Tibial nerve (tissue), 4 donors: ENCODE measurements at regions not wholly inside any gene's neighbourhood (a gene's known extent, or its start where the extent isn't known, plus 50 kb on each side); places are given as distances from the start of the nearest gene placed in this dataset.

Experiments
- DNase-seq, 2 donors: peaks; one replicate each; pipeline ENCODE4 v3.0.0-alpha.2; 2019; ENCODE audit warnings: low spot score in 2 of 2
- H3K27ac ChIP-seq, 4 donors: fragments of 200-600 bp; sonication (generic) in 3 of 4; one replicate each; pipeline ENCODE4 v1.5.1; 2017 to 2019; ENCODE audit warnings: mild to moderate bottlenecking in 1 of 4
- H3K27me3 ChIP-seq, 2 donors: fragments of 200-600 bp; sonication (generic) in 1 of 2; one replicate each; pipeline versions ENCODE4 v1.5.1 to v1.6.0; 2017 to 2019
- H3K36me3 ChIP-seq, 3 donors: fragments of 200-600 bp; sonication (generic); one replicate each; pipeline ENCODE4 v1.5.1; 2018 to 2019
- H3K4me1 ChIP-seq, 4 donors: fragments of 200-600 bp; sonication (generic) in 3 of 4; one replicate each; pipeline ENCODE4 v1.5.1; 2017 to 2019
- H3K4me3 ChIP-seq, 4 donors: fragments of 200-600 bp; sonication (generic) in 3 of 4; one replicate each; pipeline ENCODE4 v1.5.1; 2017 to 2019; ENCODE audit warnings: mild to moderate bottlenecking in 1 of 4, moderate library complexity in 1 of 4
- H3K9me3 ChIP-seq, 4 donors: fragments of 200-600 bp; sonication (generic) in 3 of 4; one replicate each; pipeline ENCODE4 v1.5.1; 2017 to 2019
- CTCF ChIP-seq, 5 experiments: fragments of 200-600 bp in 3 of 5; fragments of 450-650 bp in 2 of 5; sonication (generic) in 3 of 5; IDR thresholded peaks; one replicate each; pipeline ENCODE4 v1.5.1; 2016 to 2019; ENCODE audit warnings: antibody characterized with exemption in 5 of 5, mild to moderate bottlenecking in 3 of 5, moderate library complexity in 2 of 5
- EP300 ChIP-seq, 2 donors: sonication (generic); formaldehyde crosslinking; IDR thresholded peaks; one replicate each; pipeline ENCODE4 v1.6.1; 2017; ENCODE audit warnings: antibody characterized with exemption in 2 of 2, mild to moderate bottlenecking in 1 of 2
- POLR2A ChIP-seq, 2 donors: fragments of 450-650 bp; IDR thresholded peaks; one replicate each; pipeline ENCODE4 v1.6.1; 2017; ENCODE audit warnings: antibody characterized with exemption in 2 of 2, mild to moderate bottlenecking in 2 of 2, moderate library complexity in 2 of 2
- WGBS, 2 donors: methylation state at CpG; one replicate each; pipeline ENCODE4 v1.1.5; 2018; 5-methylcytosine and 5-hydroxymethylcytosine counted together

- WGBS, 2 donors, result 75 to 78% methylated on average over 9 to 10 of the region's 10 CpGs
- no peak for DNase-seq
- no peaks in the 10 kb centered on the region for H3K9me3 ChIP-seq
- H3K4me3 ChIP-seq, result no peak overlapping the region
- H3K4me1 ChIP-seq, result no peaks in the 10 kb centered on the region
- H3K36me3 ChIP-seq, result no peaks in the 10 kb centered on the region
- no peak for TF ChIP-seq CTCF (IDR thresholded peaks at IDR 0.05)
- TF ChIP-seq POLR2A (IDR thresholded peaks at IDR 0.05), result no peak
- TF ChIP-seq EP300 (IDR thresholded peaks at IDR 0.05), result no peak
- no peaks in the 10 kb centered on the region for H3K27me3 ChIP-seq
- H3K27ac ChIP-seq, result no peak overlapping the region
Observed at GRCh38 chr11:71326328-71326940, 74.1 kb upstream of the SHANK2 start.

GRCh38 chr11:71325418-71326327, 73.3 kb upstream of the SHANK2 start:
- no peak overlapping the region for H3K27ac ChIP-seq

GRCh38 chr11:71324788-71325417, 72.5 kb upstream of the SHANK2 start:
- no peaks in the 10 kb centered on the region for H3K4me1 ChIP-seq
- no peaks in the 10 kb centered on the region for H3K36me3 ChIP-seq
- DNase-seq, result no peak
- H3K27ac ChIP-seq, result no peak overlapping the region
- peaks cover 0 to 4% (median 0%) of the 10 kb centered on the region in 4 donors for H3K9me3 ChIP-seq
- WGBS, 2 donors, result 86 to 91% methylated on average over 13 of the region's 13 CpGs
- no peaks in the 10 kb centered on the region for H3K27me3 ChIP-seq
- H3K4me3 ChIP-seq, result no peak overlapping the region
- TF ChIP-seq POLR2A (IDR thresholded peaks at IDR 0.05), result no peak

More at GRCh38 chr11:71325418-71326327, 73.3 kb upstream of the SHANK2 start:
- no peaks in the 10 kb centered on the region for H3K9me3 ChIP-seq
- 82 to 88% methylated on average over 24 of the region's 24 CpGs for WGBS, 2 donors
- H3K36me3 ChIP-seq, result no peaks in the 10 kb centered on the region
- H3K27me3 ChIP-seq, result no peaks in the 10 kb centered on the region
- TF ChIP-seq POLR2A (IDR thresholded peaks at IDR 0.05), result no peak
- TF ChIP-seq CTCF (IDR thresholded peaks at IDR 0.05), result no peak
- TF ChIP-seq EP300 (IDR thresholded peaks at IDR 0.05), result no peak
- no peak for DNase-seq
- no peak overlapping the region for H3K4me3 ChIP-seq
- no peaks in the 10 kb centered on the region for H3K4me1 ChIP-seq

- Histone ChIP-seq H3K27ac (no peak overlapping the region), H3K9me3 (peaks cover 0 to 13% (median 0%) of the 10 kb centered on the region in 4 donors), H3K36me3 (no peaks in the 10 kb centered on the region), H3K27me3 (no peaks in the 10 kb centered on the region), H3K4me3 (no peak overlapping the region), H3K4me1 (no peaks in the 10 kb centered on the region)
- TF ChIP-seq EP300 (IDR thresholded peaks at IDR 0.05) (no peak), CTCF (IDR thresholded peaks at IDR 0.05) (no peak), POLR2A (IDR thresholded peaks at IDR 0.05) (no peak)
- no peak for DNase-seq
- 77 to 80% methylated on average over 11 of the region's 11 CpGs for WGBS, 2 donors
Observed at GRCh38 chr11:71323876-71324526, 71.6 kb upstream of the SHANK2 start.

GRCh38 chr11:71322861-71323582, 70.6 kb upstream of the SHANK2 start:
- DNase-seq, result no peak
- 82 to 83% methylated on average over 13 of the region's 13 CpGs for WGBS, 2 donors
- no peaks in the 10 kb centered on the region for H3K36me3 ChIP-seq

More at GRCh38 chr11:71322861-71323582, 70.6 kb upstream of the SHANK2 start:
- TF ChIP-seq POLR2A (IDR thresholded peaks at IDR 0.05) (no peak), CTCF (IDR thresholded peaks at IDR 0.05) (no peak), EP300 (IDR thresholded peaks at IDR 0.05) (no peak)
- Histone ChIP-seq H3K4me1 (no peaks in the 10 kb centered on the region), H3K4me3 (no peak overlapping the region), H3K27me3 (no peaks in the 10 kb centered on the region), H3K27ac (no peak overlapping the region), H3K9me3 (peaks cover 0 to 16% (median 0%) of the 10 kb centered on the region in 4 donors)
